GM20000 (cell line): ENCODE measurements at regions not wholly inside any gene's neighbourhood (a gene's known extent, or its start where the extent isn't known, plus 50 kb on each side); places are given as distances from the start of the nearest gene placed in this dataset.

Experiments
- DNase-seq: peaks from one replicate; pipeline ENCODE4 v3.0.0; 2012; ENCODE audit warnings: low spot score
- CTCF ChIP-seq: IDR thresholded peaks from 2 replicates; pipeline ENCODE4 v1.5.1; 2012; ENCODE audit warnings: mild to moderate bottlenecking, control low read depth; ENCODE audit errors: extremely low read depth, missing control alignments

DNA sequence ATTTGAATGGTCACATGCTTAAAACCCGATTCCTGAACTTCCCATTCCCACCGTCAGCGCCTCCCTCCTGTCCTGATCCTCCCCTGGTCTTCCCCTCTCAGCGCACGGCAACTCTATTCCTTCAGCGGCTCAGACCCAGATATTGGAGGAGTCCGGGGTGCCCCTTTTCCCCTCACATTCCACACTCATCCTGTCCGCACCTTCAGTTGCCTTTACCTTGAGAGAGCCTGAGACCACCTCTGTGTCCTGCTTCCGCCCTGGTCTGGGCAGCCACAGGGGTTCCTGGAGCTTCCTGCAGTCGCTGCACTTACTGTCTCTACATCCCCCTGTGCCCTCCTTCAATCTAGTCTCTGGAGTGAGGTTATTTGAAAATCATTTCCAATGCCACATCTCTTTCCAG lies 193.4 kb downstream of the BCAS1 start:
- TF ChIP-seq CTCF: no peak
- DNase-seq: no peak

- no peak for TF ChIP-seq CTCF
- no peak for DNase-seq
Observed at GRCh38 chr20:53876470-53876869, 193.9 kb downstream of the BCAS1 start.

- no peak for TF ChIP-seq CTCF
- DNase-seq: no peak
Observed at GRCh38 chr20:53875452-53875851, 194.9 kb downstream of the BCAS1 start.

GRCh38 chr20:53874706-53875105 lies 195.7 kb downstream of the BCAS1 start:
- no peak for TF ChIP-seq CTCF

DNA sequence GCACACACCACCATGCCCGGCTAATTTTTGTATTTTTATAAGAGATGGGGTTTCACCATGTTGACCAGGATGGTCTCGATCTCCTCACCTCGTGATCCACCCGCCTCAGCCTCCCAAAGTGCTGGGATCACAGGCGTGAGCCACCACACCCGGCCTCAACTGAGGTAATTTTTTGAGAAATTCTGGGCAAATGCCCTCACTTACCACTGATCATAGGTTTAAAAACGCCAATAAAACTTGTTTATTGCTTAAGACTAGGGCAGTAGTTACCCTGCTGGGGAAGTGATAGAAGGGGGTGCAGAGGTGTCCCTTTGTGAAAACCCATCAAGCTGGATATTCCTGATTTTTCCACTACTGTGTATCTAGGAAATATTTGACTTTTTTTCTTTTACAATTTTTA lies 196.3 kb downstream of the BCAS1 start:
- TF ChIP-seq CTCF: no peak
- no peak for DNase-seq

More at GRCh38 chr20:53874706-53875105, 195.7 kb downstream of the BCAS1 start:
- no peak for DNase-seq

DNA sequence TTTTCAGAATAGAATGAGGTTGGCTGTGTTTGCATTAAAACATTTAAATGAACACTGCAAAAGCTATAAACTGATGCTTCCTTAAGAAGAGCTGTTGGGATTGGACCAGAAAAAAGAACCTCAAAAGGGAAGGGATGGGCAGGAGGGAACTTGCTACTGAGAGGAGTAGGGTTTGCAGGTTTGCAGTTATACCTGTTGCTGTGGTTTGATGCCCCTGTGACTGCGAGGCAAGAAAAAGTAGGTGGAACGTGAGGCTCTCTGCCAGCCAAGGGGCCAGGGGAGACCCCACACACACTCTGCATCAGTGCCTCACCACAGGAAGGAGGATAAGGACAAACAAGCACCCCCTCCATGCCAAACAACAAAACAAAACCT lies 197.2 kb downstream of the BCAS1 start:
- no peak for TF ChIP-seq CTCF
- DNase-seq: no peak

- no peak for DNase-seq
- TF ChIP-seq CTCF: no peak
Observed at GRCh38 chr20:53872561-53873229, 197.7 kb downstream of the BCAS1 start.
